OCI-LY7 (cell line): ENCODE measurements at regions not wholly inside any gene's neighbourhood (a gene's known extent, or its start where the extent isn't known, plus 50 kb on each side); places are given as distances from the start of the nearest gene placed in this dataset.

Experiments
- EZH2phosphoT487 ChIP-seq: fragments of 200-600 bp; sonication (generic); IDR thresholded peaks from 2 replicates; pipeline ENCODE4 v1.6.1; 2018; ENCODE audit warnings: low read depth, borderline replicate concordance, mild to moderate bottlenecking, mixed run types, antibody characterized with exemption, low read length, moderate library complexity, mixed read lengths
- TF ChIP-seq, protein P1 (sequence below): fragments of 200-600 bp; sonication (generic); conservative IDR thresholded peaks from 2 replicates; pipeline ENCODE4 v1.5.1; 2014; ENCODE audit warnings: mild to moderate bottlenecking, antibody characterized with exemption, low read length, moderate library complexity, mixed read lengths

DNA sequence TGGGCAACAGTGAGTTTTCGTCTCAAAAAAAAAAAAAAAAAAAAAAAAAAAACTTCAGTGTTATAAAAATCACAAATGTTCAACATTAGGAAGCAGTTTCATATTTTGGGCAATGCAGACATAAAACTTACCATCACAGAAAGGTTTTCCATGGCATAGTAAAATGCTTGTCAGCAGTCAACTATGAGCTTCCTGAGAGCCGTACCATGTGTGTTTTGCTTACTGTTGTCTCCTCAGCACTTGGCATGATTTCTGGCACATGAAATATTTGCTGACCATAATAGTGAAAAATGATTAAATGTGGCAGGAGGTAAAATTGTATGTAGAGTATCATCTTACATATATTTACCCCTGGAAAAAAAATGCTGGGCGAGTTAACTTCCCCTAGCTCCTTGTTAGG lies 237.5 kb upstream of the SLC35B3 start:
- TF ChIP-seq, protein P1, sequence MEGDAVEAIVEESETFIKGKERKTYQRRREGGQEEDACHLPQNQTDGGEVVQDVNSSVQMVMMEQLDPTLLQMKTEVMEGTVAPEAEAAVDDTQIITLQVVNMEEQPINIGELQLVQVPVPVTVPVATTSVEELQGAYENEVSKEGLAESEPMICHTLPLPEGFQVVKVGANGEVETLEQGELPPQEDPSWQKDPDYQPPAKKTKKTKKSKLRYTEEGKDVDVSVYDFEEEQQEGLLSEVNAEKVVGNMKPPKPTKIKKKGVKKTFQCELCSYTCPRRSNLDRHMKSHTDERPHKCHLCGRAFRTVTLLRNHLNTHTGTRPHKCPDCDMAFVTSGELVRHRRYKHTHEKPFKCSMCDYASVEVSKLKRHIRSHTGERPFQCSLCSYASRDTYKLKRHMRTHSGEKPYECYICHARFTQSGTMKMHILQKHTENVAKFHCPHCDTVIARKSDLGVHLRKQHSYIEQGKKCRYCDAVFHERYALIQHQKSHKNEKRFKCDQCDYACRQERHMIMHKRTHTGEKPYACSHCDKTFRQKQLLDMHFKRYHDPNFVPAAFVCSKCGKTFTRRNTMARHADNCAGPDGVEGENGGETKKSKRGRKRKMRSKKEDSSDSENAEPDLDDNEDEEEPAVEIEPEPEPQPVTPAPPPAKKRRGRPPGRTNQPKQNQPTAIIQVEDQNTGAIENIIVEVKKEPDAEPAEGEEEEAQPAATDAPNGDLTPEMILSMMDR, result no peak
- no peak for TF ChIP-seq EZH2phosphoT487
